ENCODE measurements at regions not wholly inside any gene's neighbourhood (a gene's known extent, or its start where the extent isn't known, plus 50 kb on each side); places are given as distances from the start of the nearest gene placed in this dataset.

DNA sequence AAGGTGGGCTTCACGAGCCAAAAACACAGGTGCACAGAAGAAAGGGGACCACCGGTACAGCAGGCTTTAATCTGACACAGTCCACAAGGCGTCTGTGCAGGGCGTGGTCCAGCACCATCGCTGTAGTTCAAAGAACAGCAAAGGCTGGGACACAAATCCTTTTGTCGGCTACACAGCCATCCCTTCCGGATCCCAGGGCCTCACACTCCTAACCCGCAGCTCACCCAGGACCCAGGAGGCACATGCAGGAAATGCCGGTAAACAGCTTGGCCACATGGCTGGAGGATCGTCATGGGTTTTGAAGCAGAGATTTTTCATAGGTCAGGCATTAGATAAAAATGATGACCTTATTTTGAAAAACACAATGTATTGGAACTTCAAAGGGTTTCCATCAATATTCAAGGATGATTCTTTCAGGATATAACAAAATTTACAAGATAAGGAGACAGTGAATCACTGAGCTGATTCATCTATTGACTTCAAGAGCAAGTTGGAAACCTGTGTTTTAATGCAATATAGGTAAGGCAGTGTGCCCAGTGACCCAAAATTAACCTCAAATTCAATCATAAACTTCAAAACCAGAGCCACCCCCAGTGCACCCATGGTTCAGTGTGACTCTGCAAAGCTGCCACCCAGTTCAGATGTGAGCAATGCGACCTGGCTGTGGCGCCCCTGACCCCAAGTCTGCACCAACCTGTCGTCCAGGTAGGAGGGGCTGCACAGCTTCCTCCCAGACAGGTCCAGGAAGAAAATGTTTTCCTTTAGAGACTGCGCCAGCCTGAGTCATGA, 74.4 kb downstream of the TMEM18 start:
- TF ChIP-seq, protein P1, sequence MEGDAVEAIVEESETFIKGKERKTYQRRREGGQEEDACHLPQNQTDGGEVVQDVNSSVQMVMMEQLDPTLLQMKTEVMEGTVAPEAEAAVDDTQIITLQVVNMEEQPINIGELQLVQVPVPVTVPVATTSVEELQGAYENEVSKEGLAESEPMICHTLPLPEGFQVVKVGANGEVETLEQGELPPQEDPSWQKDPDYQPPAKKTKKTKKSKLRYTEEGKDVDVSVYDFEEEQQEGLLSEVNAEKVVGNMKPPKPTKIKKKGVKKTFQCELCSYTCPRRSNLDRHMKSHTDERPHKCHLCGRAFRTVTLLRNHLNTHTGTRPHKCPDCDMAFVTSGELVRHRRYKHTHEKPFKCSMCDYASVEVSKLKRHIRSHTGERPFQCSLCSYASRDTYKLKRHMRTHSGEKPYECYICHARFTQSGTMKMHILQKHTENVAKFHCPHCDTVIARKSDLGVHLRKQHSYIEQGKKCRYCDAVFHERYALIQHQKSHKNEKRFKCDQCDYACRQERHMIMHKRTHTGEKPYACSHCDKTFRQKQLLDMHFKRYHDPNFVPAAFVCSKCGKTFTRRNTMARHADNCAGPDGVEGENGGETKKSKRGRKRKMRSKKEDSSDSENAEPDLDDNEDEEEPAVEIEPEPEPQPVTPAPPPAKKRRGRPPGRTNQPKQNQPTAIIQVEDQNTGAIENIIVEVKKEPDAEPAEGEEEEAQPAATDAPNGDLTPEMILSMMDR (IDR thresholded peaks at IDR 0.05), result no peak
- TF ChIP-seq POLR2A (IDR thresholded peaks at IDR 0.05), result no peak

Data from thyroid gland (tissue), 4 donors.